ENCODE measurements at regions not wholly inside any gene's neighbourhood (a gene's known extent, or its start where the extent isn't known, plus 50 kb on each side); places are given as distances from the start of the nearest gene placed in this dataset.

- H3K79me2 ChIP-seq (ENCODE audit: control insufficient read depth, insufficient read depth, low read length), result no peaks in the 10 kb centered on the region
- no peak overlapping the region for H3K4me2 ChIP-seq (ENCODE audit: insufficient read depth, low read length)
- FAIRE-seq, result no peak
- ChIA-PET CTCF (no interaction called here), POLR2A (no interaction called here)
- no peaks in the 10 kb centered on the region for H3K27me3 ChIP-seq (ENCODE audit: control insufficient read depth in 2 of 2, insufficient read depth in 2 of 2, low read length in 2 of 2)
- H3K9ac ChIP-seq (replicated peaks; ENCODE audit: extremely low read depth, insufficient read depth, low read length), result no peak overlapping the region
- no peaks in the 10 kb centered on the region for H3K9me3 ChIP-seq (replicated peaks; ENCODE audit: control insufficient read depth, insufficient read depth, low read length)
- no peak for DNase-seq (ENCODE audit: low read depth, low spot score)
- no peaks in the 10 kb centered on the region for H3K4me1 ChIP-seq (ENCODE audit: control insufficient read depth, extremely low read depth, insufficient read depth, low read length)
- no peaks in the 10 kb centered on the region for H4K20me1 ChIP-seq (replicated peaks; ENCODE audit: control insufficient read depth, extremely low read depth, insufficient read depth, low read length)
- dilution Hi-C loops (cut with MboI; ENCODE audit: extremely low pct_ligation_motif_present, low sequenced_read_pairs), result no loop called here
- no TSS peak for BruUV-seq (replicated peaks)
- no peak overlapping the region for H3K27ac ChIP-seq (ENCODE audit: insufficient read depth, low read depth, low read length)
- no peaks in the 10 kb centered on the region for H3K36me3 ChIP-seq (ENCODE audit: control insufficient read depth in 2 of 2, extremely low read depth in 1 of 2, insufficient read depth in 2 of 2, low read length in 2 of 2)
- intact Hi-C loops (cut with micrococcal nuclease), result no loop called here
- no peak overlapping the region for H3K4me3 ChIP-seq (replicated peaks in 1 of 3; ENCODE audit: insufficient read depth in 1 of 3, low read depth in 1 of 3, low read length in 3 of 3)
- no peak overlapping the region for H2AFZ ChIP-seq (ENCODE audit: low read depth, low read length)
- TF ChIP-seq JUN (IDR thresholded peaks at IDR 0.05; ENCODE audit: borderline replicate concordance, insufficient read depth, insufficient read length, low read depth) (no peak), GATA2 (IDR thresholded peaks at IDR 0.05; ENCODE audit: insufficient read depth, insufficient read length, low read depth, low read length) (no peak), CTCF (IDR thresholded peaks at IDR 0.05; ENCODE audit: extremely low read depth in 1 of 2, insufficient read depth in 1 of 2, low read depth in 1 of 2, low read length in 2 of 2) (no peak), MYC (IDR thresholded peaks at IDR 0.05; ENCODE audit: low read depth, low read length) (no peak), FOS (IDR thresholded peaks at IDR 0.05; ENCODE audit: borderline replicate concordance, insufficient read depth, low read length) (no peak), POLR2AphosphoS5 (IDR thresholded peaks at IDR 0.05; ENCODE audit: insufficient read depth, low read depth, low read length) (no peak), POLR2A (IDR thresholded peaks at IDR 0.05; ENCODE audit: low read depth, low read length) (no peak), MAX (IDR thresholded peaks at IDR 0.05; ENCODE audit: insufficient read depth, insufficient read length) (no peak), EZH2 (IDR thresholded peaks at IDR 0.05; ENCODE audit: borderline replicate concordance, low read depth, low read length, severe bottlenecking) (no peak)
- no peaks in the 10 kb centered on the region for H3K9me1 ChIP-seq (replicated peaks; ENCODE audit: control insufficient read depth, extremely low read depth, insufficient read depth, low read length)
These were observed 238.1 kb upstream of the NXPH2 start for GRCh38 chr2:139018252-139018651.
